GM12878 (cell line): ENCODE measurements at regions not wholly inside any gene's neighbourhood (a gene's known extent, or its start where the extent isn't known, plus 50 kb on each side); places are given as distances from the start of the nearest gene placed in this dataset.
"Not testable (repeated sequence)": the region's sequence is repeated elsewhere in the genome, so short reads cannot be mapped to it uniquely, and the experiment has no call there.

Experiments used
- ATAC-seq: fragments of 200-7000 bp; cut with Tn5 transposase; 3 replicates; pipeline ENCODE4 v1.9.1; 2020; ENCODE audit warnings: mild to moderate bottlenecking, moderate library complexity
- BruUV-seq: library from RNA; stranded (reverse); fragments of 400-500 nt; replicated peaks from 2 replicates; lab custom pipeline; 2021; lab: Mats Ljungman, UMichigan
- CTCF ChIA-PET: fragments of 300-600 bp; sonication (Branson Sonifier 250); formaldehyde crosslinking; extraction: SDS; loops from one replicate; lab custom pipeline; 2021; ENCODE audit warnings: inconsistent platforms; lab: Yijun Ruan, JAX
- POLR2A ChIA-PET: fragments of 350-600 bp; formaldehyde crosslinking; extraction: SDS; loops from one replicate; lab custom pipeline; 2021; ENCODE audit warnings: inconsistent platforms; lab: Charles Lee
- RAD21 ChIA-PET: fragments of 300-600 bp; sonication (Branson Sonifier 250); formaldehyde crosslinking; loops from one replicate; lab custom pipeline; 2023; ENCODE audit warnings: antibody characterized with exemption; ENCODE audit not compliant: unreplicated experiment; lab: Charles Lee
- SMC1A ChIA-PET: fragments of 300-600 bp; sonication (Branson Sonifier 250); formaldehyde crosslinking; loops from one replicate; lab custom pipeline; 2023; ENCODE audit not compliant: unreplicated experiment, uncharacterized antibody; lab: Charles Lee
- DNase-seq: peaks from one replicate; pipeline ENCODE4 v3.0.0-alpha.2; 2011; ENCODE audit warnings: low read depth, low spot score
- FAIRE-seq: peaks from 3 replicates; lab custom pipeline; 2011; peaks lifted over from hg19 to GRCh38; lab: Jason Lieb, UNC
- H2AFZ ChIP-seq: 2 replicates; pipeline ENCODE4 v1.6.0; 2011; ENCODE audit warnings: low read depth, low read length, control low read depth; ENCODE audit not compliant: control insufficient read depth
- H3K27ac ChIP-seq: 2 replicates; pipeline ENCODE4 v1.5.1; 2011; ENCODE audit warnings: control low read depth; ENCODE audit not compliant: control insufficient read depth, insufficient read depth
- H3K27me3 ChIP-seq, 2 experiments: replicated peaks in 1 of 2; 2 replicates each; pipeline versions ENCODE4 v1.6.0 to v1.6.1; 2011; ENCODE audit warnings: low read length in 1 of 2; ENCODE audit not compliant: control insufficient read depth in 2 of 2, insufficient read depth in 2 of 2
- H3K36me3 ChIP-seq, 2 experiments: 2 replicates each; pipeline ENCODE4 v1.5.1; 2011; ENCODE audit warnings: low read length in 1 of 2; ENCODE audit not compliant: control insufficient read depth in 2 of 2, insufficient read depth in 2 of 2
- H3K4me1 ChIP-seq: 2 replicates; pipeline ENCODE4 v1.6.1; 2011; ENCODE audit warnings: mild to moderate bottlenecking, low read length, moderate library complexity, mixed read lengths; ENCODE audit not compliant: control insufficient read depth, insufficient read depth
- H3K4me2 ChIP-seq: 2 replicates; pipeline ENCODE4 v1.6.0; 2011; ENCODE audit warnings: control low read depth; ENCODE audit not compliant: control insufficient read depth, insufficient read depth
- H3K4me3 ChIP-seq: fragments of 200-600 bp; sonication (generic); 2 replicates; pipeline ENCODE4 v1.5.1; 2016
- H3K79me2 ChIP-seq: 2 replicates; pipeline ENCODE4 v1.6.0; 2011; ENCODE audit warnings: low read length; ENCODE audit not compliant: control insufficient read depth, insufficient read depth
- H3K9ac ChIP-seq: 2 replicates; pipeline ENCODE4 v1.8.0; 2011; ENCODE audit warnings: low read length, control low read depth, mixed read lengths; ENCODE audit not compliant: control insufficient read depth, insufficient read depth
- H3K9me3 ChIP-seq: replicated peaks from 3 replicates; pipeline ENCODE4 v1.5.1; 2011; ENCODE audit warnings: mild to moderate bottlenecking, low read length; ENCODE audit not compliant: control insufficient read depth, insufficient read depth
- H4K20me1 ChIP-seq: 2 replicates; pipeline ENCODE4 v1.6.0; 2011; ENCODE audit not compliant: control insufficient read depth, insufficient read depth
- BHLHE40 ChIP-seq, 2 experiments: fragments of 450-650 bp in 1 of 2; IDR thresholded peaks; 2 replicates each; pipeline ENCODE4 v1.6.1; 2011 to 2017; ENCODE audit warnings: low read depth in 2 of 2, borderline replicate concordance in 1 of 2, improper control_type of control experiment in 1 of 2, low read length in 1 of 2, mild to moderate bottlenecking in 1 of 2
- IRF4 ChIP-seq: IDR thresholded peaks from 2 replicates; pipeline ENCODE4 v1.6.1; 2011; ENCODE audit warnings: low read depth, low read length
- PBX3 ChIP-seq: IDR thresholded peaks from 2 replicates; pipeline ENCODE4 v1.6.1; 2011; ENCODE audit warnings: mild to moderate bottlenecking, low read depth, low read length, moderate library complexity; ENCODE audit not compliant: insufficient replicate concordance
- WGBS: methylation state at CpG from one replicate; pipeline ENCODE4 v1.1.6; 2016; ENCODE audit warnings: low lambda C conversion rate; ENCODE audit not compliant: insufficient replicate concordance, insufficient coverage; ENCODE audit errors: missing lambda C conversion rate; 5-methylcytosine and 5-hydroxymethylcytosine counted together
- in situ Hi-C: fragments of 300-500 bp; cut with MboI; formaldehyde crosslinking; loops from 9 replicates; pipeline ENCODE4 v1.14.3; 2018; ENCODE audit warnings: mixed read lengths
- intact Hi-C: fragments of 100-400 bp; cut with micrococcal nuclease; formaldehyde crosslinking; loops from one replicate; pipeline ENCODE4 v1.14.2; 2022; ENCODE audit not compliant: unreplicated experiment

DNA sequence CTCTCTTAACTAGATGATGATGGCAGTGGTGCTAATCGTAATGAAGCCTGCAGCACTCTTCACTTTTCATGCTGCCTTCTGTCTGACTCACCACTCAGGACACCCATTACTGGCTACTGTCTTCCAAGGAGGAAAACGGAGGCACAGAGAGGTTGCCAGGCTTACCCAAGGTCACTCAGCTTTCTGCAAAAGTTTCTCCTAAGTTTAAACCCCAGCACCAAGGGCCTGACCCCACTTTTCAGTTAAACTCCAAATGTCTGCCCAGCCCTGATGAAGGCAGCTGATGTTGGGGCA is 78.1 kb upstream of the RUNX3 start (continued):
- TF ChIP-seq PBX3: no peak
- no peak for TF ChIP-seq IRF4

- in situ Hi-C loops: loop anchor here (25.0 kb wide), 1 partner anchor 1420 kb away; no protein-coding TSS in a partner anchor
- H3K9me3 ChIP-seq, H4K20me1 ChIP-seq, H2AFZ ChIP-seq, H3K36me3 ChIP-seq, DNase-seq, H3K4me1 ChIP-seq, BruUV-seq, H3K79me2 ChIP-seq, FAIRE-seq, H3K27ac ChIP-seq, intact Hi-C loops, H3K4me3 ChIP-seq, ATAC-seq, H3K27me3 ChIP-seq, H3K9ac ChIP-seq, H3K4me2 ChIP-seq: not testable (repeated sequence)
- RAD21 ChIA-PET: interaction anchor here (1.2 kb wide), 2 partner anchors 30 to 55 kb away, joined by 3 read pairs; no protein-coding TSS in a partner anchor
- WGBS: 73% methylated on average over 18 of the region's 18 CpGs
- CTCF ChIA-PET: interaction anchor here (0.6 to 1.5 kb wide), 5 partner anchors 15 to 75 kb away, joined by 3 to 5 read pairs (median 4); no protein-coding TSS in a partner anchor
- POLR2A ChIA-PET: interaction anchor here (1.5 kb wide), 1 partner anchor 41 kb away, joined by 6 read pairs; no protein-coding TSS in a partner anchor
- TF ChIP-seq BHLHE40 (IDR thresholded peaks at IDR 0.05; ENCODE audit: borderline replicate concordance in 1 of 2, low read depth in 2 of 2, low read length in 1 of 2): peak in 1 of 2 experiments; percentile 57; a peak in 1 of 4 replicates
- SMC1A ChIA-PET: interaction anchor here (0.5 to 1.0 kb wide), 2 partner anchors 10 to 616 kb away, joined by 3 to 4 read pairs; no protein-coding TSS in a partner anchor
Observed at GRCh38 chr1:25007390-25008191, 77.5 kb upstream of the RUNX3 start.
